HepG2 (cell line): ENCODE measurements at regions not wholly inside any gene's neighbourhood (a gene's known extent, or its start where the extent isn't known, plus 50 kb on each side); places are given as distances from the start of the nearest gene placed in this dataset.

Experiments
- ATAC-seq: fragments of 200-7000 bp; cut with Tn5 transposase; 3 replicates; pipeline ENCODE4 v1.9.1; 2020; ENCODE audit warnings: mild to moderate bottlenecking, moderate library complexity
- BruUV-seq: library from RNA; stranded (reverse); fragments of 400-500 nt; replicated peaks from 2 replicates; lab custom pipeline; 2021; lab: Mats Ljungman, UMichigan
- CTCF ChIA-PET: fragments of 300-600 bp; formaldehyde crosslinking; extraction: SDS; loops from one replicate; lab custom pipeline; 2021; ENCODE audit warnings: low total read pairs, inconsistent platforms, low intra/inter-chr PET ratio; lab: Yijun Ruan, JAX
- POLR2A ChIA-PET: fragments of 350-600 bp; sonication (Branson Sonifier 250); formaldehyde crosslinking; loops from one replicate; lab custom pipeline; 2020; ENCODE audit warnings: antibody characterized with exemption, inconsistent platforms; lab: Yijun Ruan, JAX
- DNase-seq: peaks from one replicate; pipeline ENCODE4 v3.0.0-alpha.2; 2015; ENCODE audit warnings: low spot score
- FAIRE-seq: peaks from 3 replicates; lab custom pipeline; 2011; peaks lifted over from hg19 to GRCh38; lab: Jason Lieb, UNC
- H2AFZ ChIP-seq: one replicate; pipeline ENCODE4 v1.6.1; 2011; ENCODE audit warnings: low read length, inconsistent platforms
- H3K27ac ChIP-seq: fragments of 300-600 bp; 3 replicates; pipeline ENCODE4 v1.8.0; 2011; ENCODE audit warnings: mixed run types, mild to moderate bottlenecking, mixed read lengths, low read length, inconsistent platforms; ENCODE audit not compliant: insufficient read depth; ENCODE audit errors: extremely low read length
- H3K27me3 ChIP-seq, 2 experiments: fragments of 200-600 bp in 1 of 2; 2 replicates in 1 of 2; 3 replicates in 1 of 2; pipeline versions ENCODE4 v1.6.0 to v1.8.0; 2011; ENCODE audit warnings: low read length in 2 of 2, mild to moderate bottlenecking in 2 of 2, moderate library complexity in 2 of 2, inconsistent platforms in 1 of 2; ENCODE audit not compliant: insufficient read depth in 2 of 2, control insufficient read depth in 1 of 2
- H3K36me3 ChIP-seq, 2 experiments: fragments of 200-600 bp in 1 of 2; replicated peaks in 1 of 2; 2 replicates in 1 of 2; 3 replicates in 1 of 2; pipeline versions ENCODE4 v1.5.1 to v1.8.0; 2011; ENCODE audit warnings: low read length in 2 of 2, inconsistent platforms in 1 of 2; ENCODE audit not compliant: insufficient read depth in 2 of 2, control insufficient read depth in 1 of 2
- H3K4me1 ChIP-seq: 2 replicates; pipeline ENCODE4 v1.5.1; 2012; ENCODE audit warnings: low read length, inconsistent platforms; ENCODE audit not compliant: insufficient read depth
- H3K4me2 ChIP-seq: 2 replicates; pipeline ENCODE4 v1.6.0; 2011; ENCODE audit warnings: low read depth, low read length, inconsistent platforms
- H3K4me3 ChIP-seq, 3 experiments: fragments of 200-600 bp in 1 of 3; sonication (generic), shearing (Covaris generic) in 1 of 3; replicated peaks in 1 of 3; 2 replicates each; pipeline ENCODE4 v1.5.1; 2011 to 2016; ENCODE audit warnings: low read length in 3 of 3, inconsistent platforms in 2 of 3, low read depth in 2 of 3, mild to moderate bottlenecking in 2 of 3, control low read depth in 1 of 3, mixed read lengths in 1 of 3; ENCODE audit not compliant: insufficient read depth in 1 of 3
- H3K79me2 ChIP-seq: one replicate; pipeline ENCODE4 v1.6.1; 2011; ENCODE audit warnings: low read length, inconsistent platforms; ENCODE audit not compliant: insufficient read depth
- H3K9ac ChIP-seq: 2 replicates; pipeline ENCODE4 v1.6.0; 2011; ENCODE audit warnings: mild to moderate bottlenecking, low read depth, low read length, inconsistent platforms; ENCODE audit not compliant: insufficient read depth
- H3K9me3 ChIP-seq: 2 replicates; pipeline ENCODE4 v1.5.1; 2012; ENCODE audit warnings: mild to moderate bottlenecking, low read length
- H4K20me1 ChIP-seq: 2 replicates; pipeline ENCODE4 v1.6.0; 2011; ENCODE audit warnings: inconsistent platforms, mild to moderate bottlenecking, low read length, moderate library complexity; ENCODE audit not compliant: insufficient read depth
- ATF4 ChIP-seq, 2 experiments: fragments of 450-650 bp in 1 of 2; sonication (generic) in 1 of 2; formaldehyde crosslinking; IDR thresholded peaks; 2 replicates each; pipeline versions ENCODE4 v1.5.0 to v1.8.0; 2020 to 2022; ENCODE audit warnings: mild to moderate bottlenecking in 1 of 2, missing genetic modification reagents in 1 of 2
- CTCF ChIP-seq: sonication (generic); formaldehyde crosslinking; IDR thresholded peaks from 2 replicates; pipeline ENCODE4 v1.5.0; 2020; ENCODE audit warnings: mild to moderate bottlenecking, missing genetic modification reagents, moderate library complexity
- EZH2 ChIP-seq: conservative IDR thresholded peaks from 2 replicates; pipeline ENCODE4 v1.6.1; 2012; ENCODE audit warnings: mild to moderate bottlenecking, low read depth, low read length, moderate library complexity
- KLF9 ChIP-seq: IDR thresholded peaks from 2 replicates; pipeline ENCODE4 v1.6.1; 2016; ENCODE audit warnings: low read depth
- MED1 ChIP-seq: sonication (generic); formaldehyde crosslinking; IDR thresholded peaks from 2 replicates; pipeline ENCODE4 v1.4.0; 2020; ENCODE audit warnings: missing genetic modification reagents
- NR2F1 ChIP-seq, 2 experiments: fragments of 450-650 bp in 1 of 2; formaldehyde crosslinking in 1 of 2; IDR thresholded peaks; 2 replicates each; pipeline versions ENCODE4 v1.5.0 to v1.6.1; 2016 to 2020; ENCODE audit warnings: mild to moderate bottlenecking in 1 of 2, missing compliant biosample characterization in 1 of 2, missing genetic modification reagents in 1 of 2, moderate library complexity in 1 of 2
- NRL ChIP-seq: sonication (generic); formaldehyde crosslinking; IDR thresholded peaks from 2 replicates; pipeline ENCODE4 v1.5.0; 2020; ENCODE audit warnings: missing genetic modification reagents, mild to moderate bottlenecking, moderate library complexity, borderline replicate concordance
- ZBTB26 ChIP-seq: IDR thresholded peaks from 2 replicates; pipeline ENCODE4 v1.6.1; 2016; ENCODE audit warnings: missing compliant biosample characterization, missing genetic modification reagents, borderline replicate concordance
- ZNF230 ChIP-seq: sonication (generic); formaldehyde crosslinking; IDR thresholded peaks from 2 replicates; pipeline ENCODE4 v1.4.0; 2020; ENCODE audit warnings: mild to moderate bottlenecking, missing genetic modification reagents
- ZNF256 ChIP-seq: sonication (generic); formaldehyde crosslinking; conservative IDR thresholded peaks from 2 replicates; pipeline ENCODE4 v1.4.0; 2020; ENCODE audit warnings: missing genetic modification reagents
- ZNF549 ChIP-seq: sonication (generic); formaldehyde crosslinking; IDR thresholded peaks from 2 replicates; pipeline ENCODE4 v1.5.0; 2020; ENCODE audit warnings: missing genetic modification reagents
- ZNF639 ChIP-seq: conservative IDR thresholded peaks from 2 replicates; pipeline ENCODE4 v1.6.1; 2018; ENCODE audit warnings: missing genetic modification reagents
- ZNF772 ChIP-seq: sonication (generic); formaldehyde crosslinking; IDR thresholded peaks from 2 replicates; pipeline ENCODE4 v1.5.0; 2020; ENCODE audit warnings: mild to moderate bottlenecking, missing genetic modification reagents
- ZNF841 ChIP-seq: sonication (generic); formaldehyde crosslinking; IDR thresholded peaks from 2 replicates; pipeline ENCODE4 v1.8.1; 2023; ENCODE audit warnings: missing genetic modification reagents, borderline replicate concordance
- ZUFSP ChIP-seq: sonication (generic); formaldehyde crosslinking; IDR thresholded peaks from 2 replicates; pipeline ENCODE4 v1.9.0; 2021; ENCODE audit warnings: missing genetic modification reagents, mild to moderate bottlenecking, borderline replicate concordance
- WGBS: methylation state at CpG from one replicate; pipeline ENCODE4 v1.1.6; 2017; ENCODE audit warnings: low lambda C conversion rate; 5-methylcytosine and 5-hydroxymethylcytosine counted together
- in situ Hi-C: cut with HindIII; loops from 2 replicates; pipeline ENCODE4 v1.10.0; 2017; ENCODE audit warnings: low pct_unique_long_range_greater_than_20kb; ENCODE audit not compliant: extremely low pct_ligation_motif_present
- intact Hi-C: fragments of 100-400 bp; cut with micrococcal nuclease; formaldehyde crosslinking; loops from one replicate; pipeline ENCODE4 v1.10.0; 2022; ENCODE audit not compliant: unreplicated experiment

- TF ChIP-seq NRL (CRISPR knock-in tag) (no peak), NR2F1 (CRISPR knock-in tag; IDR thresholded peaks at IDR 0.05) (no peak), CTCF (no peak), ZNF841 (CRISPR knock-in tag) (no peak)
Measured at GRCh38 chr9:126160067-126160853, 166.4 kb upstream of the MVB12B start (continued).

GRCh38 chr9:126160854-126161329, 165.7 kb upstream of the MVB12B start:
- TF ChIP-seq ZBTB26 (CRISPR knock-in tag): no peak
- TF ChIP-seq ZNF230: no peak
- no peak for TF ChIP-seq EZH2
- no peak for TF ChIP-seq ZNF639
- TF ChIP-seq ZNF549: no peak
- no peak for TF ChIP-seq ZNF256 (CRISPR knock-in tag)
- no peak for TF ChIP-seq ZNF772 (CRISPR knock-in tag)
- no peak for TF ChIP-seq ATF4 (CRISPR knock-in tag; IDR thresholded peaks at IDR 0.05)
- no peak for TF ChIP-seq ZUFSP
- TF ChIP-seq MED1 (CRISPR knock-in tag): no peak
- TF ChIP-seq KLF9 (CRISPR knock-in tag): no peak
- ChIA-PET CTCF (no interaction called here), POLR2A (no interaction called here)
- Histone ChIP-seq H3K79me2 (no peaks in the 10 kb centered on the region), H3K36me3 (no peaks in the 10 kb centered on the region), H3K27me3 (peaks cover 7 to 73% of the 10 kb centered on the region in 2 experiments), H2AFZ (no peak overlapping the region), H3K9me3 (no peaks in the 10 kb centered on the region), H3K27ac (no peak overlapping the region), H3K4me2 (no peak overlapping the region), H3K4me1 (peaks cover 23% of the 10 kb centered on the region; the same call in 1 of the 2 replicates), H4K20me1 (no peaks in the 10 kb centered on the region), H3K9ac (no peak overlapping the region), H3K4me3 (no peak overlapping the region)
- FAIRE-seq (no peak), ATAC-seq (no peak), DNase-seq (no peak)
- WGBS: 26% methylated on average over 1 of the region's 1 CpG
- no TSS peak for BruUV-seq
- in situ Hi-C loops: no loop called here
- intact Hi-C loops: no loop called here
